BLaER1 (cell line): ENCODE measurements at regions not wholly inside any gene's neighbourhood (a gene's known extent, or its start where the extent isn't known, plus 50 kb on each side); places are given as distances from the start of the nearest gene placed in this dataset.

Source experiments
- H3K27ac ChIP-seq: shearing (Covaris generic); formaldehyde crosslinking; 2 replicates; pipeline ENCODE4 v1.8.1; 2022
- H3K27me3 ChIP-seq: shearing (Covaris generic); formaldehyde crosslinking; 2 replicates; pipeline ENCODE4 v1.8.1; 2022
- H3K36me3 ChIP-seq: shearing (Covaris generic); formaldehyde crosslinking; 2 replicates; pipeline ENCODE4 v1.8.1; 2022
- H3K4me1 ChIP-seq: shearing (Covaris generic); formaldehyde crosslinking; 2 replicates; pipeline ENCODE4 v1.8.1; 2022
- H3K4me2 ChIP-seq: shearing (Covaris generic); formaldehyde crosslinking; 2 replicates; pipeline ENCODE4 v1.8.1; 2022
- H3K4me3 ChIP-seq: shearing (Covaris generic); formaldehyde crosslinking; 2 replicates; pipeline ENCODE4 v1.8.1; 2022
- H3K9ac ChIP-seq: shearing (Covaris generic); formaldehyde crosslinking; 2 replicates; pipeline ENCODE4 v1.8.1; 2022
- H3K9me3 ChIP-seq: shearing (Covaris generic); formaldehyde crosslinking; 2 replicates; pipeline ENCODE4 v1.8.1; 2022
- H4K20me1 ChIP-seq: shearing (Covaris generic); formaldehyde crosslinking; 2 replicates; pipeline ENCODE4 v1.8.1; 2022
- Cebpa-rat ChIP-seq: shearing (Covaris generic); IDR thresholded peaks from 2 replicates; pipeline ENCODE4 v1.8.1; 2022

DNA sequence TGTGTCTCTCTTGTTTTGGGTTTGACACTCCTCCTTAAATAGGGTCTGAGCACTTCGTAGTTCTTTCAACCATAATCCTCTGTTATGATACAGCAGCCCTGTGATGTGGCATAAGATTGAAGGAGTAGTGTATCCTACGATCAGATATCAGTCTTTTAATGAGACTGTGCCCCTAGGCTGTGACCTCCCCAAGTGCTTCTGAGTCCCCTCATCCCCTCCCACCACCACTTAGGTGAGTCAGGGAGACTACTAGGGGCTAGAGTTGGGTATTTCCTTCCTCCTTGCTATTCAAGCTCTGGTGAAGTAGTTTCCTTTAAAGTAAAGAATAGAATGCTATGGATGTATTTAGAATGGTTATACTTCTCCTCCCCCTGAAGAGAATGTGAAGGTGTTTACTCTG, 637.2 kb upstream of the GRAMD2B start:
- H3K27me3 ChIP-seq: no peaks in the 10 kb centered on the region
- H3K4me1 ChIP-seq: no peaks in the 10 kb centered on the region
- H3K27ac ChIP-seq: no peak overlapping the region
- H4K20me1 ChIP-seq: no peaks in the 10 kb centered on the region
- no peak overlapping the region for H3K4me2 ChIP-seq
- H3K9ac ChIP-seq: no peak overlapping the region
- no peak for TF ChIP-seq Cebpa-rat
- H3K4me3 ChIP-seq: no peak overlapping the region
- H3K9me3 ChIP-seq: no peaks in the 10 kb centered on the region
- H3K36me3 ChIP-seq: no peaks in the 10 kb centered on the region

DNA sequence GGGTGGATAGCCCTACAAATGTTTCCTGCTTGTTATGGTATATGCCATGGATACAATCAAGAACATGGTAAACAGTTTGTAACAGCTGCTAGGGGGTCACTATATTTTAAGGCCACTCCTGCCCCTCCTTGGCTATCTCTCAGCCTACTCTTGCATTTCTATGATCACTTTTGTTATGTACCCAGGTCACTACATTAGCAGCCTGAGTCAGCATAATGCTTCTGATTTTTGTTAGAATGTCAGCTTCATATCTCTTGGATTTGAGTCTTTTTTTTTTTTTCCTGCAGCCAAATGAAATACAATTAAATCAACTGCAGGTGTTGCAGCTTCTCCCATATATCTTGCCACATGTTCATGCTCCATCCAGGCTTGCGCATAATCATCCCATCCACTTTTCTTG, 629.7 kb upstream of the GRAMD2B start:
- Histone ChIP-seq H3K9me3 (no peaks in the 10 kb centered on the region), H3K4me2 (no peak overlapping the region), H3K27me3 (no peaks in the 10 kb centered on the region), H3K4me3 (no peak overlapping the region), H3K4me1 (no peaks in the 10 kb centered on the region), H3K27ac (no peak overlapping the region), H4K20me1 (no peaks in the 10 kb centered on the region), H3K36me3 (no peaks in the 10 kb centered on the region), H3K9ac (no peak overlapping the region)
- no peak for TF ChIP-seq Cebpa-rat

DNA sequence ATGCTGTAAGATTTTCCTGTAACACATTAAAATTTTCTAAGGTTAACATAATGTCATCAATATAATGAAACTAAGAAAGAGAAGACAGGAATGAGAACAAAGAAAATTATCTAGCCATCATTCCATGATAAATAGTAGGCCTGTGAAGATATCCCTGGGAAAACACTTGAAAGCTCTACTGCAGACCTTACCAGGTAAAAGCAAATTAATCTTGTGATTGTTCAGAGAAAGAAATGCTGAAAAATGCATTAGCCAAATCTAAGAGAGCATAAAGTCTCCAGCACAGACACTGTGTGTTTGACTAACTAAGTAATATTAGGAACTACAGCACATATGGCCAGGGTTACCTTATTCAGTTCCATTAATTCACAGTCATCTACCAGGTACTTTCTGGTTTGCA, 628.3 kb upstream of the GRAMD2B start:
- no peaks in the 10 kb centered on the region for H3K27me3 ChIP-seq
- no peaks in the 10 kb centered on the region for H3K4me1 ChIP-seq
- H3K9ac ChIP-seq: no peak overlapping the region
- no peak for TF ChIP-seq Cebpa-rat
- H4K20me1 ChIP-seq: no peaks in the 10 kb centered on the region
- no peak overlapping the region for H3K4me2 ChIP-seq
- no peaks in the 10 kb centered on the region for H3K36me3 ChIP-seq
- H3K4me3 ChIP-seq: no peak overlapping the region
- H3K27ac ChIP-seq: no peak overlapping the region
- H3K9me3 ChIP-seq: no peaks in the 10 kb centered on the region

DNA sequence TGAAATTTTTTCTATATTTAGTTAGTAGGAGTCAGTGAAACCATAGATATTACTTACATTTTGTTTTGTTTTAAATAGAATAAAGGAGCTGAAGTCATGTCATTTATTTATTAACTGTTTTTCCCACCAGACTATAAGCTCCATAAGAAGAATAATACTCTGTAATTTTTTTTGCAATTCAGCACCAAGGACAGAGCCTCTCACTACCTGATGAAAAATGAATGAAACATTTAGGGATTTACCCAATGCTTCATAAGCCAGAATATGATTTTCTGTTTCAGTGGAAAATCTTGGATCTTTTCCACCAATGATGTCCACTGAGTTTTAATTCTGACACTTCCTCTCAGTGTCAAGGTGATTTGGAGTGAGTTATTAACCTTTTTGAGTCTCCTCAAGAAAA, 624.9 kb upstream of the GRAMD2B start:
- H3K27ac ChIP-seq: no peak overlapping the region
- H3K36me3 ChIP-seq: no peaks in the 10 kb centered on the region
- H3K4me3 ChIP-seq: no peak overlapping the region
- no peak overlapping the region for H3K9ac ChIP-seq
- no peaks in the 10 kb centered on the region for H3K4me1 ChIP-seq
- H3K27me3 ChIP-seq: no peaks in the 10 kb centered on the region
- no peak overlapping the region for H3K4me2 ChIP-seq
- no peaks in the 10 kb centered on the region for H4K20me1 ChIP-seq
- no peaks in the 10 kb centered on the region for H3K9me3 ChIP-seq
- TF ChIP-seq Cebpa-rat: no peak

DNA sequence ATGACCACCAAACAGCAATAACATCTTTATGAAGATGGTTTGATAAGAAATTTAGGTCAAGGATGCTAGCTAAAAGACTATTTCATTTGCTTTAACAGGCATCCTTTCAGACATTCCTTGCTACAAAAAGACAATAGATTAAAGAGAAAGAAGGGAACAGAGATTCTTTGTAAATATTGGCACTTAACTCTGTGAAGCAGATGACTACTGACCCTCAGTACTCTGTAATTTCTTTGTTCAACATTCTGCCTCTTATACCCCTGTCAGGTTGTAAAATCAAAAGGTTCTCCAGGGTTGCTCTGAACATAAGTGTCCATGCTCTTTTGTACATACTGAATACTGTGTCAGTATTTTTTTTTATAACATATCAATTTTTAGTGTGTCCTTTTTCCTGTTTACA, 610.6 kb upstream of the GRAMD2B start:
- no peak for TF ChIP-seq Cebpa-rat

DNA sequence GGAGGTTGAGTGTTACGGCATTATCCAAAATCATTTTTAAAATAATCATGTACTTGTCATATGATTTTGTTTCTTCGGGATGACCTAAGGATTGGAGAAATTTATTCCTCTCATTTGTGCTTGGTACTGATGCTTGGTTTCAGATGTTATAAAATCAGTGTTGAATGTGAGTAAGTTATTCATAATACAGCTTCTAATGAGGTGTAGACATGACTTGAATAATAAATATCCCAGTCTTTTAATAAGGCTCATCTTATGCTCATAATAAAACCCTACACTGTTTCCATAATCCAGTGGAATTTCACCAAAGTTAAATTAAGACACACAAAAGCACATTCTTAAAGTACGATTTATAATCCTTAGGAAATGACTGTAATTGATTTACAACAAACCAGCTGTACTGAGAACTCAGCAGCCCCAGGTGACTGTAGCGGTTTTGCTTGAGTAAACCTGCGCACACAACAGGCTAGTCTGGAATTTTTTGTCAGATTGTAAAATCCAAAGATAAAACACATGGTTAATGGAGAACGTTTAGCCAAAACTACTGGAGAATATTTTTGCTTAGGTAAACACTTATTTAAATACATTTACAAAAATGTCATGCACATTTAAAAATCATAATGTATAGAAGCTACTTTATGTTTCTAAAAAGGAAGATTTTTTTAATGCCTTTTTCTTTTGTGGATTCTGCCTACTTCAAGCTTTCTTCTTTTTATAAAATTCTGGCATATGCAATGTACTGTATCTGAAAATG, 609.8 kb upstream of the GRAMD2B start:
- H3K9me3 ChIP-seq: no peaks in the 10 kb centered on the region
- H3K27me3 ChIP-seq: no peaks in the 10 kb centered on the region
- H3K9ac ChIP-seq: no peak overlapping the region
- no peaks in the 10 kb centered on the region for H3K4me1 ChIP-seq
- H3K4me2 ChIP-seq: no peak overlapping the region
- no peaks in the 10 kb centered on the region for H4K20me1 ChIP-seq
- H3K36me3 ChIP-seq: no peaks in the 10 kb centered on the region
- no peak for TF ChIP-seq Cebpa-rat
- no peak overlapping the region for H3K27ac ChIP-seq
- H3K4me3 ChIP-seq: no peak overlapping the region

More for the DNA sequence above, 610.6 kb upstream of the GRAMD2B start:
- H3K9me3 ChIP-seq: no peaks in the 10 kb centered on the region
- no peak overlapping the region for H3K27ac ChIP-seq
- no peak overlapping the region for H3K4me2 ChIP-seq
- no peaks in the 10 kb centered on the region for H3K27me3 ChIP-seq
- no peaks in the 10 kb centered on the region for H4K20me1 ChIP-seq
- H3K36me3 ChIP-seq: no peaks in the 10 kb centered on the region
- no peaks in the 10 kb centered on the region for H3K4me1 ChIP-seq
- no peak overlapping the region for H3K4me3 ChIP-seq
- no peak overlapping the region for H3K9ac ChIP-seq

DNA sequence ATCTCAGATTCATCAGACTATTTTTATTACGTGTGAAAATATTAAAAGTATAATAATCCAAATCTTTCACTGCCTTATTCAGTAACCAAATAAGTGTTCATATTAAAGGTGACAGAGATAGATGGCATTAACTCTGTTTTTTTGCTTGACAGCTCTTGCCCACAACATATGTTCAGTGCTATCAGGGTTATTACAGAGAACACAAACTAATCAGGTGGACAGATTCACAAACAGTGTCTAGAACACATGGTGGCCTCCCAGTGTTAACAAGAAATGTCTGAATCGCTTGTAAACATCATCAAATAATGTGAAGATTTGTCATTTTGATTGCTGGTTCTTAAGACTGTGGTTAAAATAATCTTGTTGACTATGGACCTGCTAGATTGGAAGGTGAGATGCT, 609.1 kb upstream of the GRAMD2B start:
- no peaks in the 10 kb centered on the region for H4K20me1 ChIP-seq
- H3K27ac ChIP-seq: no peak overlapping the region
- no peak for TF ChIP-seq Cebpa-rat
- no peaks in the 10 kb centered on the region for H3K36me3 ChIP-seq
- H3K9me3 ChIP-seq: no peaks in the 10 kb centered on the region
- no peaks in the 10 kb centered on the region for H3K4me1 ChIP-seq
- H3K27me3 ChIP-seq: no peaks in the 10 kb centered on the region
- no peak overlapping the region for H3K9ac ChIP-seq
- no peak overlapping the region for H3K4me3 ChIP-seq
- H3K4me2 ChIP-seq: no peak overlapping the region

DNA sequence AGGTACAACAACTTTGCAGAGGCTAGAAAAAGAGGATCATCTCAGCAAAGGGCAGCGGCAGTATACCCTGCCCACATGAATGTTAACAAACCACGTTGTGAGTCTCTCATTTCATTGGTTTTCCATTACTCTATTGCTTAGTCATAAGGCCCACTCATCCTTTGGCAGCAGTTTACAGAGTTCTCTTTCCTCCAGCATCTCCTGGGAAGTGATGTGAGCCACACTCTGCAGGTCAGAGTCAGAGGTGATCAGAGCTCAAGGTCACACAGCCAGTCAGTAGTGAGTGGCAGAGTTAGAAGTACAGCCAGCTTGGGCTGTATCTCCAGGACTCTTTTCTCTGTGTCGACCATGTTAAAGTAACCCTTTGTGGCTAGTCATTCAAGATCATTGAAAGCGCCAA, 599.6 kb upstream of the GRAMD2B start:
- Histone ChIP-seq H3K9me3 (no peaks in the 10 kb centered on the region), H3K4me3 (no peak overlapping the region), H3K4me1 (no peaks in the 10 kb centered on the region), H3K27ac (no peak overlapping the region), H3K36me3 (no peaks in the 10 kb centered on the region), H3K27me3 (no peaks in the 10 kb centered on the region), H3K9ac (no peak overlapping the region), H3K4me2 (no peak overlapping the region), H4K20me1 (no peaks in the 10 kb centered on the region)
- TF ChIP-seq Cebpa-rat: no peak

DNA sequence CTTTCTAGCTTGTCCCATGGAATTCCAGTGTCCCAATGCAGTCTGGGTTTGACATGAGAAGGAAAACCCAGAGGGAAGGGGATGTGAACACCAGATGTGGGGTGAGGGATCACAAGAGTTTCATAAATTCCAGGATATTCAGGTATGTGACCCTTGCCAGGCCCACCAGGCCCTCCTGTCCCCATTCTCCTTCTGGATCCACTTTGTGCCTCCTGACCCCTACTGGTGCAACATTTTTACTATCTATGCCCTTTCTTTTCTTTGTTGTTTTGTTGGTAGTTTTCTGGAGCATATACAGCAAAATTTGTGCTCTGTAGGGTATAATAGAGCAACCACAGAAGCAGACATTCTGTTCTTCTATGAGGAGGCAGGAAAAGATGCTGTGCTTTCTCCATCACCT, 597.0 kb upstream of the GRAMD2B start:
- H3K27ac ChIP-seq: no peak overlapping the region
- H3K4me3 ChIP-seq: no peak overlapping the region
- no peaks in the 10 kb centered on the region for H4K20me1 ChIP-seq
- no peak overlapping the region for H3K9ac ChIP-seq
- H3K9me3 ChIP-seq: peaks cover under 1% of the 10 kb centered on the region; the same call in 1 of the 2 replicates
- no peaks in the 10 kb centered on the region for H3K4me1 ChIP-seq
- H3K36me3 ChIP-seq: no peaks in the 10 kb centered on the region
- H3K4me2 ChIP-seq: no peak overlapping the region
- TF ChIP-seq Cebpa-rat: no peak
- no peaks in the 10 kb centered on the region for H3K27me3 ChIP-seq

DNA sequence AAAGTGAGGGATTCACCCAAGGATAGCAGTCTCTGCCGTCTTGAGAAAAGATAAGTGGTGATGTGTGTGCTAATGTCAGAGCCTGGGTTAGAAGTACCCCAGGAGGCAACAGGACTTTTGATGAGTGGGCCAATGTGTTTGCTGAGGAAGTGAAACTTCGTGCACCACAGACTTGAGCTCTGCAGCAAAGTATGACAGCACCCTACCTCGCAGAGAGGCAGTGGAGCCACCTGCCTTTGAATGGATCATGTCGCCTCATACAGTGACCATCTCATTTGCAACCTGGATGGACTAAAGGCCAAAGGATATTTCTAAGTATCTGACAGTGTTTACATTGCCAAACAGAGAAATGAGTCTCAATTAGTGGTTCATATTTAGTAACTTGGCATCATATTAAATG, 593.9 kb upstream of the GRAMD2B start:
- H3K27me3 ChIP-seq: no peaks in the 10 kb centered on the region
- H3K9ac ChIP-seq: no peak overlapping the region
- no peak overlapping the region for H3K4me3 ChIP-seq
- peaks cover 6% of the 10 kb centered on the region; the same call in 1 of the 2 replicates for H3K9me3 ChIP-seq
- no peaks in the 10 kb centered on the region for H3K4me1 ChIP-seq
- TF ChIP-seq Cebpa-rat: no peak
- H3K4me2 ChIP-seq: no peak overlapping the region
- no peaks in the 10 kb centered on the region for H3K36me3 ChIP-seq
- no peaks in the 10 kb centered on the region for H4K20me1 ChIP-seq
- no peak overlapping the region for H3K27ac ChIP-seq

DNA sequence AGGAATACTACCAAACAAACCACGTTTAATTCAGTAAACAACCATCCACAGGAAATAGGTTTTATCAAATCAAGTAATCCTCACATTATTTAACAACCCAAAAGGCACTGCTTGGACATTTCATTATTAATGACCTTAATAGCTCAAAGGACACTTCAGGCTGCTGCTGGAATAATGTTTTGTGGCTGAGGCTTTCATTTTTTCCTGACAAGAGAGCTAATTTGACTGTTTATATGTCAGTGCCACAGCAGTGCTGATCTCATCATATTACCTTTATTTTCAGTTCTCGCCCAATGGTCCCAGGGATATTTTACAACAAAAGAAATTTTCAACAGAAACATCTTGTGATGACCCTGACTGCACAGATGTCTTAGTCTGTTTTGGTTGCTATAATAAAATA, 589.8 kb upstream of the GRAMD2B start:
- Histone ChIP-seq H3K9me3 (peaks cover 6% of the 10 kb centered on the region; the same call in 1 of the 2 replicates), H3K9ac (no peak overlapping the region), H4K20me1 (no peaks in the 10 kb centered on the region), H3K4me2 (no peak overlapping the region), H3K27ac (no peak overlapping the region), H3K4me3 (no peak overlapping the region), H3K27me3 (no peaks in the 10 kb centered on the region), H3K36me3 (no peaks in the 10 kb centered on the region), H3K4me1 (no peaks in the 10 kb centered on the region)
- TF ChIP-seq Cebpa-rat: no peak
